ENCODE measurements at regions not wholly inside any gene's neighbourhood (a gene's known extent, or its start where the extent isn't known, plus 50 kb on each side); places are given as distances from the start of the nearest gene placed in this dataset.
A peak's percentile ranks its signal among the peaks of the same experiment; 100 is the strongest.

GRCh38 chr20:50318710-50319109 is 128.1 kb downstream of the CEBPB start (continued):
- TF ChIP-seq EP300 (IDR thresholded peaks at IDR 0.05; ENCODE audit: low read length) (peak; percentile 34; the same call in 1 of the 2 replicates), RCOR1 (IDR thresholded peaks at IDR 0.05; ENCODE audit: borderline replicate concordance in 1 of 2, low read depth in 2 of 2, low read length in 2 of 2) (peak in 1 of 2 experiments; percentile 67; a peak in 2 of 4 replicates), ZNF41 (CRISPR knock-in tag; conservative IDR thresholded peaks at IDR 0.05) (no peak), THRA (IDR thresholded peaks at IDR 0.05) (no peak), MAX (CRISPR knock-in tag; IDR thresholded peaks at IDR 0.05) (no peak), MAFG (tag; conservative IDR thresholded peaks at IDR 0.05) (no peak), EGR1 (conservative IDR thresholded peaks at IDR 0.05) (peak; percentile 87), KLF16 (IDR thresholded peaks at IDR 0.05) (peak; percentile 30; the same call in 1 of the 2 replicates), JUND (IDR thresholded peaks at IDR 0.05; ENCODE audit: borderline replicate concordance, low read depth, low read length) (peak; percentile 32; the same call in 1 of the 2 replicates), JUND (tag; IDR thresholded peaks at IDR 0.05; ENCODE audit: borderline replicate concordance, low read depth, low read length) (no peak), TEAD1 (CRISPR knock-in tag; IDR thresholded peaks at IDR 0.05) (no peak), ZKSCAN1 (IDR thresholded peaks at IDR 0.05; ENCODE audit: low read depth, low read length) (no peak), SREBF1 (IDR thresholded peaks at IDR 0.05; ENCODE audit: borderline replicate concordance, low read depth, low read length) (no peak), SOX6 (IDR thresholded peaks at IDR 0.05) (no peak), RAD51 (IDR thresholded peaks at IDR 0.05; ENCODE audit: borderline replicate concordance, low read depth) (no peak), CBFB (CRISPR knock-in tag; IDR thresholded peaks at IDR 0.05) (no peak), NFRKB (IDR thresholded peaks at IDR 0.05; ENCODE audit: low read depth) (no peak), CREM (IDR thresholded peaks at IDR 0.05; ENCODE audit: low read depth) (0 out of 2 replicates have a peak, but pooled peaks have one; percentile 6), ZFP36 (IDR thresholded peaks at IDR 0.05; ENCODE audit: low read depth, low read length, partially characterized antibody) (peak; percentile 58), MAZ (CRISPR knock-in tag; conservative IDR thresholded peaks at IDR 0.05 in 1 of 2, IDR thresholded peaks at IDR 0.05 in 1 of 2) (peak; percentile 15 to 25; a peak in 1 of 4 replicates)

Measured in K562 (cell line).